ENCODE measurements at regions not wholly inside any gene's neighbourhood (a gene's known extent, or its start where the extent isn't known, plus 50 kb on each side); places are given as distances from the start of the nearest gene placed in this dataset.

GRCh38 chr6:166003569-166003968 lies 164.1 kb downstream of the TBXT start:
- ChIA-PET CTCF (no interaction called here), POLR2A (ENCODE audit: low non-redundant PET) (no interaction called here)
- H3K36me3 ChIP-seq (ENCODE audit: insufficient read depth, low read length, poor library complexity, severe bottlenecking) = no peaks in the 10 kb centered on the region
- intact Hi-C loops (cut with micrococcal nuclease; ENCODE audit: unreplicated experiment) = no loop called here
- no TSS peak for BruUV-seq (replicated peaks)
- H3K4me3 ChIP-seq (ENCODE audit: low read depth, low read length, poor library complexity, severe bottlenecking) = no peak overlapping the region
- H3K4me1 ChIP-seq (ENCODE audit: insufficient read depth, low read length, poor library complexity, severe bottlenecking) = peaks cover 37% of the 10 kb centered on the region
- H3K27me3 ChIP-seq (replicated peaks; ENCODE audit: insufficient read depth, low read depth, low read length, poor library complexity) = peaks cover 10% of the 10 kb centered on the region
- H3K9me3 ChIP-seq (ENCODE audit: low read depth, low read length, poor library complexity, severe bottlenecking) = no peaks in the 10 kb centered on the region
- no peak for DNase-seq (ENCODE audit: low spot score)
- H3K27ac ChIP-seq (ENCODE audit: low read depth, low read length, poor library complexity, severe bottlenecking) = no peak overlapping the region
- no peak for TF ChIP-seq EZH2 (IDR thresholded peaks at IDR 0.05; ENCODE audit: borderline replicate concordance, low read depth, low read length, poor library complexity, severe bottlenecking)
- TF ChIP-seq CTCF (conservative IDR thresholded peaks at IDR 0.05; ENCODE audit: low read depth, low read length) = no peak

GRCh38 chr6:166001359-166001758 lies 166.3 kb downstream of the TBXT start:
- Histone ChIP-seq H3K4me3 (ENCODE audit: low read depth, low read length, poor library complexity, severe bottlenecking) (no peak overlapping the region), H3K4me1 (ENCODE audit: insufficient read depth, low read length, poor library complexity, severe bottlenecking) (peaks cover 18% of the 10 kb centered on the region), H3K27ac (ENCODE audit: low read depth, low read length, poor library complexity, severe bottlenecking) (no peak overlapping the region), H3K27me3 (replicated peaks; ENCODE audit: insufficient read depth, low read depth, low read length, poor library complexity) (no peaks in the 10 kb centered on the region), H3K36me3 (ENCODE audit: insufficient read depth, low read length, poor library complexity, severe bottlenecking) (no peaks in the 10 kb centered on the region), H3K9me3 (ENCODE audit: low read depth, low read length, poor library complexity, severe bottlenecking) (no peaks in the 10 kb centered on the region)
- TF ChIP-seq EZH2 (IDR thresholded peaks at IDR 0.05; ENCODE audit: borderline replicate concordance, low read depth, low read length, poor library complexity, severe bottlenecking) = no peak
- ChIA-PET CTCF (no interaction called here), POLR2A (ENCODE audit: low non-redundant PET) (no interaction called here)
- intact Hi-C loops (cut with micrococcal nuclease; ENCODE audit: unreplicated experiment) = no loop called here
- no peak for DNase-seq (ENCODE audit: low spot score)
- no TSS peak for BruUV-seq (replicated peaks)

DNA sequence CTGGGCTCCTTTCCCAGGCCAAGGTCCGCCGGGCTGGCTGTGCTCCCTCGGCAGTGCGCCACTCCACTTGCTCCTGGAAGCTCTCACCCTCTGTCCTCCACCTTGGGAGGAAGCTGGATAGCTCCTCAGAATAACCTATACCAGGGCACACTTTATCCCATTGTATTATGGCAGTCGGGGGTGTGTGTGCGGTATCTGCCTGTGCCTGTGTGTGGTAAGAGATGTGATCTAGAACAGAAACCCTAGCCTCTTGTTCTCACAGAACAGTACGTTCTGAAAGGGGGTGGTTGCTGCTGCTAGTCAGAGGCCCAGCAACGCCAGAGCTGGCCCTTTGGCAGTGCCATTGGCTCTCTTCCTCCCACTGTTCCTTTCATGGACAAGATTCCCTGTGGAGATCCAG lies 168.4 kb downstream of the TBXT start:
- Histone ChIP-seq H3K27me3 (replicated peaks; ENCODE audit: insufficient read depth, low read depth, low read length, poor library complexity) (no peaks in the 10 kb centered on the region), H3K4me1 (ENCODE audit: insufficient read depth, low read length, poor library complexity, severe bottlenecking) (peaks cover 3% of the 10 kb centered on the region), H3K36me3 (ENCODE audit: insufficient read depth, low read length, poor library complexity, severe bottlenecking) (no peaks in the 10 kb centered on the region), H3K27ac (ENCODE audit: low read depth, low read length, poor library complexity, severe bottlenecking) (no peak overlapping the region), H3K4me3 (ENCODE audit: low read depth, low read length, poor library complexity, severe bottlenecking) (no peak overlapping the region), H3K9me3 (ENCODE audit: low read depth, low read length, poor library complexity, severe bottlenecking) (no peaks in the 10 kb centered on the region)
- no TSS peak for BruUV-seq (replicated peaks)
- TF ChIP-seq CTCF (conservative IDR thresholded peaks at IDR 0.05; ENCODE audit: low read depth, low read length) = no peak
- TF ChIP-seq EZH2 (IDR thresholded peaks at IDR 0.05; ENCODE audit: borderline replicate concordance, low read depth, low read length, poor library complexity, severe bottlenecking) = no peak
- intact Hi-C loops (cut with micrococcal nuclease; ENCODE audit: unreplicated experiment) = no loop called here
- ChIA-PET CTCF (no interaction called here), POLR2A (ENCODE audit: low non-redundant PET) (no interaction called here)
- no peak for DNase-seq (ENCODE audit: low spot score)

- Histone ChIP-seq H3K9me3 (ENCODE audit: low read depth, low read length, poor library complexity, severe bottlenecking) (no peaks in the 10 kb centered on the region), H3K4me3 (ENCODE audit: low read depth, low read length, poor library complexity, severe bottlenecking) (no peak overlapping the region), H3K36me3 (ENCODE audit: insufficient read depth, low read length, poor library complexity, severe bottlenecking) (no peaks in the 10 kb centered on the region), H3K4me1 (ENCODE audit: insufficient read depth, low read length, poor library complexity, severe bottlenecking) (no peaks in the 10 kb centered on the region), H3K27ac (ENCODE audit: low read depth, low read length, poor library complexity, severe bottlenecking) (no peak overlapping the region), H3K27me3 (replicated peaks; ENCODE audit: insufficient read depth, low read depth, low read length, poor library complexity) (no peaks in the 10 kb centered on the region)
- no peak for DNase-seq (ENCODE audit: low spot score)
- no peak for TF ChIP-seq EZH2 (IDR thresholded peaks at IDR 0.05; ENCODE audit: borderline replicate concordance, low read depth, low read length, poor library complexity, severe bottlenecking)
- intact Hi-C loops (cut with micrococcal nuclease; ENCODE audit: unreplicated experiment) = no loop called here
- ChIA-PET POLR2A (ENCODE audit: low non-redundant PET) (no interaction called here), CTCF (no interaction called here)
- BruUV-seq (replicated peaks) = no TSS peak
Observed at GRCh38 chr6:165998072-165998471, 169.6 kb downstream of the TBXT start.

Measured in A673 (cell line).